Uterus (tissue), 2 donors: ENCODE measurements at regions not wholly inside any gene's neighbourhood (a gene's known extent, or its start where the extent isn't known, plus 50 kb on each side); places are given as distances from the start of the nearest gene placed in this dataset.

Experiments
- POLR2A ChIP-seq, 2 donors: fragments of 450-650 bp; IDR thresholded peaks; one replicate each; pipeline ENCODE4 v1.6.1; 2016; ENCODE audit warnings: antibody characterized with exemption in 2 of 2, mild to moderate bottlenecking in 1 of 2, moderate library complexity in 1 of 2
- TF ChIP-seq, protein P1 (sequence below), 4 experiments: fragments of 200-600 bp in 2 of 4; fragments of 450-650 bp in 2 of 4; sonication (generic) in 2 of 4; IDR thresholded peaks; one replicate each; pipeline ENCODE4 v1.5.1; 2016 to 2019; ENCODE audit warnings: antibody characterized with exemption in 4 of 4, mild to moderate bottlenecking in 2 of 4, moderate library complexity in 1 of 4

DNA sequence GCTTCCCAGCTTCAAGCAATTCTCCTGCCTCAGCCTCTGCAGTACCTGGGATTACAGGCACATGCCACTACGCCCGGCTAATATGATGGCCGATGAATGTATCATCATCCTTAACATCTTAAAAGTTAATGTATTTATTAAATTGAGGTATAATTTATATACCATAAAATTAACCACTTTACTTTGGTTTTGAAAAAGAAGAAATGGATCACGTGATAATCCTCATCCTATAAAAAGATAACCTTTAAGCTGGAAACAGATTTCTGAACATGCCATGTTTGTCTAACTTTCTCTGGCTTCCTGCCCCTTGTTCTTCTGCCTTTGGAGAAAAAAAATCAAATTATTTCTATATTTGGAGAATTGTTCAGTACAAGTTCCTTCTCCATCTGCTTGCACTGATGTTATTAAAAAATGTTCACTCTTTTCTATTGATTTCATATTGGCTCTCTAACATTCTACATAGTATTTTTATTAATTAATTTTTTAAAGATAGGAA is 57.0 kb upstream of the ACTR3 start:
- TF ChIP-seq, protein P1, sequence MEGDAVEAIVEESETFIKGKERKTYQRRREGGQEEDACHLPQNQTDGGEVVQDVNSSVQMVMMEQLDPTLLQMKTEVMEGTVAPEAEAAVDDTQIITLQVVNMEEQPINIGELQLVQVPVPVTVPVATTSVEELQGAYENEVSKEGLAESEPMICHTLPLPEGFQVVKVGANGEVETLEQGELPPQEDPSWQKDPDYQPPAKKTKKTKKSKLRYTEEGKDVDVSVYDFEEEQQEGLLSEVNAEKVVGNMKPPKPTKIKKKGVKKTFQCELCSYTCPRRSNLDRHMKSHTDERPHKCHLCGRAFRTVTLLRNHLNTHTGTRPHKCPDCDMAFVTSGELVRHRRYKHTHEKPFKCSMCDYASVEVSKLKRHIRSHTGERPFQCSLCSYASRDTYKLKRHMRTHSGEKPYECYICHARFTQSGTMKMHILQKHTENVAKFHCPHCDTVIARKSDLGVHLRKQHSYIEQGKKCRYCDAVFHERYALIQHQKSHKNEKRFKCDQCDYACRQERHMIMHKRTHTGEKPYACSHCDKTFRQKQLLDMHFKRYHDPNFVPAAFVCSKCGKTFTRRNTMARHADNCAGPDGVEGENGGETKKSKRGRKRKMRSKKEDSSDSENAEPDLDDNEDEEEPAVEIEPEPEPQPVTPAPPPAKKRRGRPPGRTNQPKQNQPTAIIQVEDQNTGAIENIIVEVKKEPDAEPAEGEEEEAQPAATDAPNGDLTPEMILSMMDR (IDR thresholded peaks at IDR 0.05), result no peak
- TF ChIP-seq POLR2A (IDR thresholded peaks at IDR 0.05), result no peak
